ENCODE measurements at regions not wholly inside any gene's neighbourhood (a gene's known extent, or its start where the extent isn't known, plus 50 kb on each side); places are given as distances from the start of the nearest gene placed in this dataset.

- no peak for TF ChIP-seq CTCF (conservative IDR thresholded peaks at IDR 0.05)
- Histone ChIP-seq H2BK5ac (ENCODE audit: insufficient read length, low read length) (no peak overlapping the region), H3K18ac (ENCODE audit: insufficient read length, low read depth, low read length) (no peak overlapping the region), H2AFZ (ENCODE audit: low read length) (no peak overlapping the region), H3K56ac (ENCODE audit: insufficient read length, low read depth, low read length) (no peak overlapping the region), H2BK12ac (ENCODE audit: insufficient read length, low read depth, low read length) (no peak overlapping the region), H2AK5ac (ENCODE audit: insufficient read length, low read length) (no peak overlapping the region), H2BK20ac (ENCODE audit: low read depth, low read length, poor library complexity, severe bottlenecking) (no peak overlapping the region), H3T11ph (ENCODE audit: low read length) (no peak overlapping the region), H4K20me1 (ENCODE audit: control insufficient read depth, insufficient read depth, insufficient read length) (no peaks in the 10 kb centered on the region), H3K4me2 (ENCODE audit: insufficient read depth, insufficient read length, low read length) (no peak overlapping the region), H4K8ac (replicated peaks; ENCODE audit: insufficient read length, low read depth, low read length) (no peak overlapping the region), H3K27ac (ENCODE audit: insufficient read length, low read depth, low read length) (no peak overlapping the region), H2BK120ac (ENCODE audit: low read depth, low read length, poor library complexity, severe bottlenecking) (no peak overlapping the region), H3K27me3 (ENCODE audit: insufficient read depth, low read length) (no peaks in the 10 kb centered on the region), H2BK15ac (ENCODE audit: low read depth, low read length) (no peak overlapping the region), H3K9ac (ENCODE audit: extremely low read depth, insufficient read length, low read length) (no peak overlapping the region), H3K79me1 (ENCODE audit: insufficient read depth, low read depth, low read length, poor library complexity, severe bottlenecking) (no peaks in the 10 kb centered on the region), H3K23me2 (ENCODE audit: insufficient read length, low read depth, low read length, poor library complexity, severe bottlenecking) (no peaks in the 10 kb centered on the region), H3K14ac (ENCODE audit: insufficient read depth, low read length) (no peak overlapping the region), H3K4ac (ENCODE audit: low read depth, low read length) (no peak overlapping the region), H4K5ac (ENCODE audit: insufficient read length, low read depth, low read length) (no peak overlapping the region), H4K91ac (ENCODE audit: insufficient read length, low read depth, low read length) (no peak overlapping the region), H3K23ac (ENCODE audit: insufficient read length, low read depth, low read length) (no peak overlapping the region), H3K9me3 (ENCODE audit: control insufficient read depth, low read depth, low read length) (no peaks in the 10 kb centered on the region), H3K79me2 (ENCODE audit: insufficient read depth, low read length) (no peaks in the 10 kb centered on the region), H3K4me1 (ENCODE audit: insufficient read depth, low read length) (no peaks in the 10 kb centered on the region)
- Mint-ChIP-seq H3K4me1 (peaks cover 2 to 4% of the 10 kb centered on the region in 2 experiments; a peak in 1 of 4 replicates), H3K27me3 (ENCODE audit: low read depth) (peaks cover 2% of the 10 kb centered on the region; the same call in 1 of the 2 replicates), H3K36me3 (ENCODE audit: insufficient read depth in 1 of 3, low read depth in 3 of 3) (no peaks in the 10 kb centered on the region; a peak in 1 of 7 replicates), H3K9me3 (peaks cover 0 to 7% of the 10 kb centered on the region in 2 experiments; a peak in 4 of 5 replicates), H3K4me3 (no peak overlapping the region), H3K27ac (no peak overlapping the region)
- no CpG with 5 or more reads among the region's 4 CpGs for WGBS (ENCODE audit: extremely low coverage, insufficient read length, low lambda C conversion rate)
- DNase-seq = no peak
These were observed 122.7 kb downstream of the FASLG start for GRCh38 chr1:172781513-172782140.

All from H9 (cell line).